ENCODE measurements at regions not wholly inside any gene's neighbourhood (a gene's known extent, or its start where the extent isn't known, plus 50 kb on each side); places are given as distances from the start of the nearest gene placed in this dataset.
"Not testable (repeated sequence)": the region's sequence is repeated elsewhere in the genome, so short reads cannot be mapped to it uniquely, and the experiment has no call there.

DNA sequence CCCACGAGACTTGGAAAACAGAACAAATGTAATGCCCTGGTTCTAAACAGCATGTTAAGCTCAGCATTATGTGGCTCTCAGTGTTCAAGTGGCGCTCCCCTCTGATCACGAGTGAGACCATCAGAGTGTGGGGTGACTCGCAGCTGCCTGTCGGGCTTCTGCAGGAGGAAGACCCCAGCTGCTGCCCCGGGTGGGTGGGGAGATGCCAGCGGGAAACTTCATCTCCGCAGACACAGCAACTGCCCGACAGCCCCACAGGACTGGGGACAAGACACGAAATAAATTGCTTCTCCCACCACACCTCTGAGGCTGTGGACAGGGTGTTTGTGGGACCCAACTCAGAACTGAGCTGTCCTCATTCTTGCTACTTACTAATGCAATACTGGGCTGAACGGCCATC lies 126.3 kb upstream of the KIF5B start:
- TF ChIP-seq GATA1 (IDR thresholded peaks at IDR 0.05; ENCODE audit: low read depth, low read length) (no peak), POLR2A (IDR thresholded peaks at IDR 0.05; ENCODE audit: low read length) (no peak)
- DNase-seq, result no peak

DNA sequence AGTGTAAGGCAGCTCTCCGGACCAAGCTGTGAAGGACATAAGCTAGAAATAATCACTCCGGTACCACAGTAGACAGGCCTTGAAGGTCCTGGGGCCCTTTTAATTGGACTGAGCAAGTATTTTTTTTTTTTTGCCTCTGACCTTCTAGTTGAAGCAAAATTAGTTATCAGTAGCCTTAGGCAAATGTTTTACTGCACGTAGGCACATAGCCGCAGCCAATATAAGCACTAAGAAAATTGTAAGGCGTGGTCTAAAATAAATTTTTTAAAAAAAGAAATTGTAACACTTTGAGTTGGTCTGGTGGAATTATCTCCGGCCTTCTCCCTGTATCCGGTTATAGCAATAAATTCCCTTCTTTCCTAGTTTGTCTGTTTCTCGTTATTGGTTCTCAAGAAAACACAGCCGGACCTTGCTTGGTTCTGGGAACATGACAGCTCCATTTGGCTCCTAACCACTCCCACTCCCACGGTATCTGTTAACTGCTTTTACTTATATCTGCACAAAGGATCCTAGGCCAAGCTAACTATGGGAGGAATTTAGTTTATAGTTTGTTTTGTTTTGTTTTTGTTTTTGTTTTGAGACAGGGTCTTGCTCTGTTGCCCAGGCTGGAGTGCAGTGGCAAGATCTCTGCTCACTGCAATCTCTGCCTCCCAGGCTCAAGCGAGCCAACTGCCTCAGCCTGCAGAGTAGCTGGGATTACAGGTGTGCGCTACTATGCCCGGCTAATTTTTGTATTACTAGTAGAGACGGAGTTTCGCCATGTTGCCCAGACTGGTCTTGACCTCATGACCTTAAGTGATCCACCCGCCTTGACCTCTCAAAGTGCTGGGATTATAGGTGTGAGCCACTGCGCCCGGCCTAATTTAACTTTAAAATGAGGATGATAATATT lies 124.4 kb upstream of the KIF5B start:
- DNase-seq, result no peak
- TF ChIP-seq POLR2A (IDR thresholded peaks at IDR 0.05; ENCODE audit: low read length) (no peak), GATA1 (IDR thresholded peaks at IDR 0.05; ENCODE audit: low read depth, low read length) (no peak)

DNA sequence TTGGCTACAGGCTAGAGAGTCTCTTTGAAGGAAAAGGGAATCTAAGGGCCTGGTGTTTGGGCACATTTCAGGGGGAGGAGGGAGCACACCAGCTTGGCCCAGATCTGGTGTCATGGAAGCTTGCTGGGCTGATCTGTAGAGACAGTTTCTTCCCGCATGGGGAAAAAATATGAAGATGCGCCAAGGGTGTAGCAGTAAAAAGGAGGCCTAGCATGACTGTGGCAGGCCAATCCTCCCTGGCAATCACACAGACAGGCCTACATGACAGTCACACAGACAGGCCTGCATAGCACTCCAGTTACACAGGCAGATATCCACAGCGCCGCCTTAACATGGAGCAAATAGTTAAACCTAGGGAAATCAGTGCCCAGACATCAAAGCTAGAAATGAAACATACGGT lies 123.6 kb upstream of the KIF5B start:
- no peak for TF ChIP-seq GATA1 (IDR thresholded peaks at IDR 0.05; ENCODE audit: low read depth, low read length)
- TF ChIP-seq POLR2A (IDR thresholded peaks at IDR 0.05; ENCODE audit: low read length), result no peak
- DNase-seq, result no peak

DNA sequence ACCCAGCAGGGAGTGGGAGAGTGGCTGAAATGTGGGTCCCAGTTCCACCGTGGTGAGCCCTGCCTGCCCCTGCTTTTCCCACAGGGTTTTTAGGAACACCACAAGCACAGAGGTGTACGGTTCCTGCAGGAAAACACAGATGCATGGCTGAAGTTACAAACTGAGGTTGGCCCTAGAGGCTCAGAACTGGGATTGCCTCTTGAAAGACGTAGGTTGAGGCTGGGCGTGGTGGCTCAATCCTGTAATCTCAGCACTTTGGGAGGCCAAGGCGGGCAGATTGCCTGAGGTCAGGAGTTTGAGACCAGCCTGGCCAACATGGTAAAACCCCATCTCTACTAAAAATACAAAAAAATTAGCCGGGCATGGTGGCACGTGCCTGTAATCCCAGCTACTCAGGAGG lies 121.4 kb upstream of the KIF5B start:
- DNase-seq, result not testable (repeated sequence)

DNA sequence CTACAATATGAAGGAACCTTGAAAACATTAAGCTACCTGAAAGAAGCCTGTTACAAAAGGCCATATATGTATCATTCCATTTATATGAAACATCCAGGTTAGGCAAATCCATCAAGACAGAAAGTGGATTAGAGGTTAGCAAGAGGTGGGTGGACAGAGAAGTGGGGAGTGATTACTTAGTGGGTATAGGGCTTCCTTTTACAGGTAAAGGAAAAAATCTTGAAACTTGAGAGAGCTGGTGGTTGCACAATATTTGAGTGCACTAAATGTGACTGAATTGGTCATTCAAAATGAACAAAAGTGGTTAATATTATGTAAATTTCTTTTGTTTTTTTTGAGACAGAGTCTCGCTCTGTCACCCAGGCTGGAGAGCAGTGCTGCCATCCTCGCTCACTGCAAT lies 119.4 kb upstream of the KIF5B start:
- TF ChIP-seq POLR2A (IDR thresholded peaks at IDR 0.05; ENCODE audit: low read length) (no peak), GATA1 (IDR thresholded peaks at IDR 0.05; ENCODE audit: low read depth, low read length) (no peak)
- no peak for DNase-seq

DNA sequence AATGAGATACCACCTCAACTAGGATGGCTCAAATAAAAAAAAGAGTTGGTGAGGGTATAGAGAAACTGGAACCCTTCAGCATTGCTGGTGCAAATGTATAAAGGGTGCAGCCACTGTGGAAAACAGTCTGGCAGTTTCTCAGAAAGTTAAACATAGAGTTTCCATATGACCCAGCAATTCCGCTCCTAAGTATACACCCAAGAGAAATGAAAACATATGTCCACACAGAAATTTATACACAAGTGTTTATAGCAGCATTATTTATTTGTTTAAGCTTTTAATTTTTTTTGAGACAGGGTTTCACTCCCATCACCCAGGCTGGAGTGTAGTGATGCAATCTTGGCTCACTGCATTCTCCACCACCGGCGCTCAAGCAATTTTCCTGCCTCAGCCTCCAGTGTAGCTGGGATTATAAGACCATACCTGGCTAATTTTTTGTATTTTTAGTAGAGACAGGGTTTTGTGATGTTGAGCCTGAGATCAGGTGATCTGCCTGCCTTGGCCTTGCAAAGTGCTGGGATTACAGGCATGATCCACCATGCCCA lies 118.2 kb upstream of the KIF5B start:
- DNase-seq, result no peak
- TF ChIP-seq GATA1 (IDR thresholded peaks at IDR 0.05; ENCODE audit: low read depth, low read length), result no peak
- no peak for TF ChIP-seq POLR2A (IDR thresholded peaks at IDR 0.05; ENCODE audit: low read length)

DNA sequence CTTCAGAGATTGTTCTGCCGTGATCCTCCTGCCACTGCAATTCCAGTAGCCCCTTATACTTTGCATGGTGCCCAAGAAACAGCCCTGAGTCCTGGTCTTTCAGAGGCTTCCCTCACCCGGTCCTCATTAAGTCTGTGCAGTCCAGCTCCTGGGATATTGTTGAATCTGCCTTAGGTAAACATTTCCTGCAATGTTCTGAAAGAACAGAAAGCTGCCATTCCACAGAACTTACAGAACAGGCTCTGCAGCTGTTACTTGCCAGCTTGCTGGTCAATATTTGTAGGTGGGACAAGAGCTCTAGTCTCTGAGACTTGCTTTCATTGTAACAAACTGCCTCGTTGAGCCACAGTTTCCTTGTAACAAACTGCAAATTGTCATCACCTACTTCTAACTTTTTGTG lies 115.0 kb upstream of the KIF5B start:
- DNase-seq, result no peak
- TF ChIP-seq POLR2A (IDR thresholded peaks at IDR 0.05; ENCODE audit: low read length) (no peak), GATA1 (IDR thresholded peaks at IDR 0.05; ENCODE audit: low read depth, low read length) (no peak)

DNA sequence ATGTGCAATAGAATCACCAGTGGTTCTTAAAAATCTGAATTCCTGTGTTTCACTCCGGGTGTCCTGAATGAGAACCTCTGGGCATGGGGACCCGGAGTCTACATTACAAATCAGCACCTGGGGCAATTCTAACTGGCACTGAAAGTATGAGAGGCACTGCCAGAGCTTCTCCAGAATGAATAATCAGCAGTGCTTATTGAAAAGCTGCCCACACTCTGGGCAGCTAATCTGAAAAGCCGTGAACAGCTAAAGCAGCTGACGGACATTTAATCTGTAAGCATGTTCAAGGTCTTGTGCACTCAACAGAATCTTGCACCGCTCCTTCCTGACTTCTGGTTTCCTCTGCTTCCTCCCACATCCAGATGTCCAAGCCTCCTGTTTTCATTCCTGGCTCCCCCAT lies 113.3 kb upstream of the KIF5B start:
- no peak for DNase-seq
- TF ChIP-seq GATA1 (IDR thresholded peaks at IDR 0.05; ENCODE audit: low read depth, low read length), result no peak
- TF ChIP-seq POLR2A (IDR thresholded peaks at IDR 0.05; ENCODE audit: low read length), result no peak

DNA sequence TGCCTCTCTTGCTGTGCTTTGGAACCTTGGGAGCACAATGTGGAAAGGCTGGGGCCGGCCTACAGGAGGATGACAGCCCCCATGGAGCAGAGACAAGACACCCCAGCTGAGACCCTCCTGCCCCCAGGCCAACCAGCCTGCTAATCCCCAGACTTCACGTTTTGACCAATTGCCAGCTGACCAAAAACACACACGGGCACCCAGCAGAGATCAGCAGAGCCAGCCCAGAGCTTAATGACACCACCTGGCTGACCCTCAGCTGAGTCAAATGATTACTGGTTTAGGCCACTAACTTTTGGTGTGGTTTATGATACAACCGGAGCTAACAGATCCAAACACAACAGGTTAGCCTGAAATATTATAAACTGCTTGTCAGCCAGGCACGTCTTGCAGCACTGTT lies 111.2 kb upstream of the KIF5B start:
- DNase-seq, result no peak
- TF ChIP-seq GATA1 (IDR thresholded peaks at IDR 0.05; ENCODE audit: low read depth, low read length), result no peak
- TF ChIP-seq POLR2A (IDR thresholded peaks at IDR 0.05; ENCODE audit: low read length), result no peak

DNA sequence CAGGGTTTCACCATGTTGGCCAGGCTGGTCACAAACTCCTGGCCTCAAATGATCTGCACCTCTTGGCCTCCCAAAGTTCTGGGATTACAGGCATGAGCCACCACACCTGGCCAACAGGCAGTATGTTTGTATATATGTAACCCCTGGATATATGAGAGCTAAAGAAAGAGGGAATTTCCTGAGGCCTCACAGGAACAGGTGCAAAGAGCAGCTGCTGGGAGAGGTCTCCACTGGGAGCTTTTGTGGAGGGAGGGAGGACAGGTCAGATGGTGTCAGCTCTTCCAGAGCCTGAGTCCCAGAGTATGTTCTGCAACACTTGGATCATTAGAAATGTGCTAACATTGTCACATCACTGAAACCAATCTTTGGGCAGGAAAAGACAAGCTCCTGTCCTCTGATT lies 110.1 kb upstream of the KIF5B start:
- TF ChIP-seq POLR2A (IDR thresholded peaks at IDR 0.05; ENCODE audit: low read length), result no peak
- TF ChIP-seq GATA1 (IDR thresholded peaks at IDR 0.05; ENCODE audit: low read depth, low read length), result no peak
- no peak for DNase-seq

DNA sequence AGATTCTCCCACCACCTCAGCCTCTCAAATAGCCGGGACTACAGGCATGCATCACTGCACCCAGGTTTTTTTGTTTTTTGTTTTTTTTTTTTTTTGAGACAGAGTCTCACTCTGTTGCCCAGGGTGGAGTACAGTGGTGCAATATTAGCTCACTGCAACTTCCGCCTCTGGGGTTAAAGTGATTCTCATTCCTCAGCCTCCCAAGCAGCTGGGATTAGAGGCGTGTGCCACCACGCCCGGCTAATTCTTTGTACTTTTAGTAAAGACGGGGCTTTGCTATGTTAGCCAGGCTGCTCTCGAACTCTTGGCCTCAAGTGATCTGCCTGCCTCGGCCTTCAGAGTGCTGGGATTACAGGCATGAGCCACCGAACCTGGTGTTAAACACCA lies 107.5 kb upstream of the KIF5B start:
- TF ChIP-seq POLR2A (IDR thresholded peaks at IDR 0.05; ENCODE audit: low read length) (no peak), GATA1 (IDR thresholded peaks at IDR 0.05; ENCODE audit: low read depth, low read length) (no peak)
- DNase-seq, result no peak

DNA sequence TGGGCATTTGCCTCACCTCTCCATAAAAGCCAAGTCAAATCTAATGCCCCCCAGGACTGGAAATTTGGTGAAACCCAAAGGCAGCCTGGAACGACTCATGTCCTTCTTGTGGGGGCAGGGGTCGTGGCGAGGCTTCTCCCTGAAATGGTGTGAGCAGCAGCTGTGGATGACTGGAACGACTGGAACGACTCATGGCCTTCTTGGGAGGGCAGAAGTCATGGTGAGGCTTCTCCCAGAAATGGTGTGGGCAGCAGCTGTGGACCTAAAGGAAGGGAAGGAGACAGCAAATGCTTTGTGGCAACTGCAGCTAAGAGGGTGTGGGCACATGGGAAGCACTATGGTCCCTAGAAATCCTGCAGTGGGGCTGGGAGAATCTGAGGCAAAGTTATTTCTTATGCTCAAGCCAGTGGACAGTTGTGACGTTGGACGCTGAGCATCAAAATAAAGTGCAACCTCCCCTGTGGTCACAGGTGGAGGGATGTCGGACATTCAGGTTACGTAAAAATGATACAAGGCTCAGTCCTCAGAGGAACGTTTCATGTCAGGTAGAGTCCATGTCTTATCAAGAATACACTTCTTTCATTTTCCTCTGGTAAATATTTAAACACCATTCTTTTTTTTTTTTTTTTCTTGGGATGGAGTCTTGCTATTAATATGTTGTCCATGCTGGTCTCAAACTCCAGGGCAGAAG lies 107.0 kb upstream of the KIF5B start:
- no peak for DNase-seq
- no peak for TF ChIP-seq POLR2A (IDR thresholded peaks at IDR 0.05; ENCODE audit: low read length)
- TF ChIP-seq GATA1 (IDR thresholded peaks at IDR 0.05; ENCODE audit: low read depth, low read length), result no peak

DNA sequence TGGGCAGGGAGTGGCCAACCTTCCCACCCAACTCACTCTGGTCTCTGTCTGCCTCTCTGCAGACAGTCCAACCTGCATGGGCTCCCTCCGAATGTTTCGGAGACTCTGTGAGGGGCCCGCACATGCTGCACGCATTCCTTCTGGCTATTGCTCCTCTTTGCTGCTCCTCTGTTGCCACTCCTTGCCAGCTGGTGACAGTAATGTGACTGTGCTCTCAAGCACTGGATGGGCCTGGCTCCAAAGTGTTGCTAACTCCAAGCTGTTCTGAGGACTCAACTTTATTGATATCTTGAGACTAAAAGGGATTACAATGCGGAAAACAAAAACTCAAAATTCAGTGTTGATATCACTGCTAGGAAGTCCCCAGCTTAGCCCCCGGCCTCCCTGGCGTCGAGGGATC lies 105.4 kb upstream of the KIF5B start:
- TF ChIP-seq POLR2A (IDR thresholded peaks at IDR 0.05; ENCODE audit: low read length) (no peak), GATA1 (IDR thresholded peaks at IDR 0.05; ENCODE audit: low read depth, low read length) (no peak)
- DNase-seq, result no peak

DNA sequence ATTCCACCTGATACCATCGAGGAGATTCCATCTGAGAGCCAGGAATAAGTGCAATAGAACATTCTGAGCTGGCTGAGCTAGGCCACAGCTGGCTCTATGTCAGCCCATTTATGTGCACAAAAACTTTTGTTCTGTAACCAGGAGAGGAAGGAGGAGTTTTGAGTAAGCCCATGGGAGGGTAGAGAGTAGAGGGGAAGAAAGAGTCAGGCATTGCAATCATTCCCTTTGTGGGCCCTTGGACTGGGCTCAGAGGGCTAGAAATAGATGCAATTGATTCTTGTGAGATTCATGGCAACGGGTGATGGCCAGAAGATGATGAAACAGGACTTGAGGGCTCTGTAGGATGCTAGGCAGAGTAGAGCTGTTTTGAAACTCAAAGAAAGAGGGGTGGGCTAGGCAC lies 104.6 kb upstream of the KIF5B start:
- TF ChIP-seq GATA1 (IDR thresholded peaks at IDR 0.05; ENCODE audit: low read depth, low read length) (no peak), POLR2A (IDR thresholded peaks at IDR 0.05; ENCODE audit: low read length) (no peak)
- DNase-seq, result no peak

DNA sequence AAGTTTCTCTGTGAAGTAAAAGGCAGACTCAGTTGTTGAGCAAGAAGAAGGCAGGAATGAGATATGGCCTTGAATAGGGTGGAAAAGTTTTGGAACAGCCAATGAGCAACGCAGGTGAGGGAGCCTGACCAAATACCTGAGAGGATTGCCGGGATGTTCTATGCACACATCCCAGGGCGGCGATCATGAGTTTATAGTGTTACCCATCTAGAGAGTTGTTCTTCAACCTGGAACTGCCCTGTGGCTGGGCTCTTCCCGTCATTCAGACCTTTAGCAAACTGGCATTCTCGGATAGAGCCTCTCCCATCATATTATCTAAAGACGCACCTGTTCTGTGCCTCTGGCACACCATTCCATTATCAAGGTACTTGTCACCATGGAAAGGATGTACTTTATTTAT lies 103.0 kb upstream of the KIF5B start:
- no peak for DNase-seq
- TF ChIP-seq GATA1 (IDR thresholded peaks at IDR 0.05; ENCODE audit: low read depth, low read length) (no peak), POLR2A (IDR thresholded peaks at IDR 0.05; ENCODE audit: low read length) (no peak)
